Endodermal cell (in vitro differentiated cells): ENCODE measurements at regions not wholly inside any gene's neighbourhood (a gene's known extent, or its start where the extent isn't known, plus 50 kb on each side); places are given as distances from the start of the nearest gene placed in this dataset.

Experiments
- DNase-seq: peaks from one replicate; pipeline ENCODE4 v3.0.0-alpha.2; 2017
- H3K27ac ChIP-seq: 2 replicates; pipeline ENCODE4 v1.5.1; 2013; ENCODE audit warnings: mild to moderate bottlenecking, low read depth, low read length, moderate library complexity
- H3K27me3 ChIP-seq: 2 replicates; pipeline ENCODE4 v1.6.1; 2013; ENCODE audit warnings: mild to moderate bottlenecking, low read length, moderate library complexity; ENCODE audit not compliant: insufficient read depth, control insufficient read depth, poor library complexity, severe bottlenecking
- H3K36me3 ChIP-seq: 2 replicates; pipeline ENCODE4 v1.7.0; 2013; ENCODE audit warnings: mild to moderate bottlenecking, low read length, moderate library complexity; ENCODE audit not compliant: control insufficient read depth, insufficient read depth
- H3K4me1 ChIP-seq: one replicate; pipeline ENCODE4 v1.7.0; 2013; ENCODE audit warnings: low read length; ENCODE audit not compliant: control insufficient read depth, insufficient read depth
- H3K4me3 ChIP-seq: 2 replicates; pipeline ENCODE4 v1.5.1; 2013; ENCODE audit warnings: mild to moderate bottlenecking, low read length, moderate library complexity
- H3K9ac ChIP-seq: 2 replicates; pipeline ENCODE4 v1.6.1; 2013; ENCODE audit warnings: mild to moderate bottlenecking, low read length, moderate library complexity; ENCODE audit not compliant: poor library complexity, severe bottlenecking; ENCODE audit errors: extremely low read depth
- H3K9me3 ChIP-seq: 2 replicates; pipeline ENCODE4 v1.6.1; 2013; ENCODE audit warnings: mild to moderate bottlenecking, low read length, moderate library complexity; ENCODE audit not compliant: control insufficient read depth
- H3K27ac Mint-ChIP-seq: 2 replicates; pipeline ENCODE4 v1.8.0; 2020; ENCODE audit warnings: mixed read lengths
- H3K27me3 Mint-ChIP-seq: 2 replicates; pipeline ENCODE4 v1.8.0; 2021; ENCODE audit warnings: mild to moderate bottlenecking, mixed read lengths; ENCODE audit not compliant: insufficient read depth
- H3K36me3 Mint-ChIP-seq: 2 replicates; pipeline ENCODE4 v1.8.0; 2020; ENCODE audit warnings: low read depth, mixed read lengths
- H3K4me1 Mint-ChIP-seq: 2 replicates; pipeline ENCODE4 v1.8.0; 2020; ENCODE audit warnings: mixed read lengths
- H3K4me3 Mint-ChIP-seq: 2 replicates; pipeline ENCODE4 v1.8.0; 2020; ENCODE audit warnings: mild to moderate bottlenecking, moderate library complexity, mixed read lengths
- H3K9me3 Mint-ChIP-seq: 2 replicates; pipeline ENCODE4 v1.8.0; 2020; ENCODE audit warnings: mild to moderate bottlenecking, mixed read lengths
- WGBS, 2 experiments: methylation state at CpG; one replicate each; pipeline versions ENCODE4 v1.1.5 to v1.1.7; 2013; ENCODE audit warnings: missing lambda C conversion rate in 2 of 2, mixed read lengths in 1 of 2; ENCODE audit not compliant: insufficient coverage in 1 of 2, insufficient read length in 1 of 2; 5-methylcytosine and 5-hydroxymethylcytosine counted together
- TF ChIP-seq, protein P1 (sequence below): fragments of 200-600 bp; sonication (generic); conservative IDR thresholded peaks from 2 replicates; pipeline ENCODE4 v1.5.0; 2021; ENCODE audit warnings: antibody characterized with exemption, mild to moderate bottlenecking

DNA sequence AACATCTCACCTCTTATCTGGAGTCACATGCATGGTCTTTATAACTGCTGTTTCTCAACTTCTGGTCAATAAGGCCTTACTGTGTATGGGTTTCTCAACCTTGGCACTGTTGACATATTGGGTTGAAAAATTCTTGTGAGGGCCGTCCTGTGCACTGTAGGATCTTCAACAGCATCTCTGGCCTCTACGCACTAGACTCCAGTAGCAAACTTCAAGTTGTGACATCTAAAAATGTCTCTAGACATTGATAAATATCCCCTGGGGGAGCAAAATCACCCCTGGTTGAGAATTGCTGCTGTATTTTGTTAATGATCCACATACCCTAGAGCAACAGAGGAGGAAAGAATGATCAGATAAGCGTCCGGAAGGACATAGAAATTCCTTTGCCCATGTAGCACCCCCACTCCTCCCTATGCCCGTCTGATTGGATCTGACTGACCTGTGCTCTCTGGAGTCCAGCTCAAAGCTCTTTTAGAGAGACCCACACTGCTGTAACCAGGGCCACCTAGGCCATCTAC lies 423.5 kb upstream of the ZMIZ1 start:
- TF ChIP-seq, protein P1, sequence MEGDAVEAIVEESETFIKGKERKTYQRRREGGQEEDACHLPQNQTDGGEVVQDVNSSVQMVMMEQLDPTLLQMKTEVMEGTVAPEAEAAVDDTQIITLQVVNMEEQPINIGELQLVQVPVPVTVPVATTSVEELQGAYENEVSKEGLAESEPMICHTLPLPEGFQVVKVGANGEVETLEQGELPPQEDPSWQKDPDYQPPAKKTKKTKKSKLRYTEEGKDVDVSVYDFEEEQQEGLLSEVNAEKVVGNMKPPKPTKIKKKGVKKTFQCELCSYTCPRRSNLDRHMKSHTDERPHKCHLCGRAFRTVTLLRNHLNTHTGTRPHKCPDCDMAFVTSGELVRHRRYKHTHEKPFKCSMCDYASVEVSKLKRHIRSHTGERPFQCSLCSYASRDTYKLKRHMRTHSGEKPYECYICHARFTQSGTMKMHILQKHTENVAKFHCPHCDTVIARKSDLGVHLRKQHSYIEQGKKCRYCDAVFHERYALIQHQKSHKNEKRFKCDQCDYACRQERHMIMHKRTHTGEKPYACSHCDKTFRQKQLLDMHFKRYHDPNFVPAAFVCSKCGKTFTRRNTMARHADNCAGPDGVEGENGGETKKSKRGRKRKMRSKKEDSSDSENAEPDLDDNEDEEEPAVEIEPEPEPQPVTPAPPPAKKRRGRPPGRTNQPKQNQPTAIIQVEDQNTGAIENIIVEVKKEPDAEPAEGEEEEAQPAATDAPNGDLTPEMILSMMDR = no peak
- Mint-ChIP-seq H3K4me3 (no peak overlapping the region), H3K27me3 (no peaks in the 10 kb centered on the region), H3K36me3 (no peaks in the 10 kb centered on the region), H3K9me3 (peaks cover 18% of the 10 kb centered on the region), H3K4me1 (peaks cover 5% of the 10 kb centered on the region), H3K27ac (no peak overlapping the region)
- no peaks in the 10 kb centered on the region for H3K27me3 ChIP-seq
- WGBS, 2 experiments = 89 to 90% methylated on average over 1 to 5 of the region's 5 CpGs
- no peak overlapping the region for H3K27ac ChIP-seq
- H3K4me1 ChIP-seq = no peaks in the 10 kb centered on the region
- no peaks in the 10 kb centered on the region for H3K36me3 ChIP-seq
- peaks cover 16% of the 10 kb centered on the region for H3K9me3 ChIP-seq
- H3K4me3 ChIP-seq = no peak overlapping the region
- no peak overlapping the region for H3K9ac ChIP-seq
- no peak for DNase-seq

DNA sequence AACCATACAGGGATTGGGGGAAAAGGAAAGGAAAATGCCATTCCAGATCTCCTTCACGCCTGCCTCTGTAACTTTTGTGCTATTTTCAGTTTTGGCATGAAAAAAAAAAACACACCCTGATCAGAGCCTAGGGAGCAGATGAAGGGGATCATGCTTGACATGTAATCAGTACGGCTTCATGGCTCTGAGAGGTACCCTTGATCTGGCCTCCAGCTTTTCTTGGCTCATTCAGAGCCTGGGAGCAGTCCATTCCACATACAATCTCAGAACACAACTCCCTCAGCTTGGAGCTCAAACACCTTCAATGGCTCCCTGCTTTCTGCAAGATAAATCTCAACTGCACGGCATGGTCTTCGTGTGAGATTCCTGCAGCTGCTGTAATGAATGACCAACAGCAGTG lies 422.8 kb upstream of the ZMIZ1 start:
- no peaks in the 10 kb centered on the region for H3K36me3 Mint-ChIP-seq
- H3K27me3 Mint-ChIP-seq = no peaks in the 10 kb centered on the region
- H3K9me3 Mint-ChIP-seq = peaks cover 18% of the 10 kb centered on the region
- no peak overlapping the region for H3K27ac ChIP-seq
- peaks cover 5% of the 10 kb centered on the region for H3K4me1 Mint-ChIP-seq
- WGBS, 2 experiments = 89 to 90% methylated on average over 3 to 4 of the region's 4 CpGs
- H3K4me3 Mint-ChIP-seq = no peak overlapping the region
- H3K27me3 ChIP-seq = no peaks in the 10 kb centered on the region
- no peak overlapping the region for H3K27ac Mint-ChIP-seq
- H3K9me3 ChIP-seq = peaks cover 16% of the 10 kb centered on the region
- H3K4me3 ChIP-seq = no peak overlapping the region
- H3K9ac ChIP-seq = no peak overlapping the region
- no peak for DNase-seq
- no peaks in the 10 kb centered on the region for H3K4me1 ChIP-seq
- TF ChIP-seq, protein P1 = no peak
- no peaks in the 10 kb centered on the region for H3K36me3 ChIP-seq

DNA sequence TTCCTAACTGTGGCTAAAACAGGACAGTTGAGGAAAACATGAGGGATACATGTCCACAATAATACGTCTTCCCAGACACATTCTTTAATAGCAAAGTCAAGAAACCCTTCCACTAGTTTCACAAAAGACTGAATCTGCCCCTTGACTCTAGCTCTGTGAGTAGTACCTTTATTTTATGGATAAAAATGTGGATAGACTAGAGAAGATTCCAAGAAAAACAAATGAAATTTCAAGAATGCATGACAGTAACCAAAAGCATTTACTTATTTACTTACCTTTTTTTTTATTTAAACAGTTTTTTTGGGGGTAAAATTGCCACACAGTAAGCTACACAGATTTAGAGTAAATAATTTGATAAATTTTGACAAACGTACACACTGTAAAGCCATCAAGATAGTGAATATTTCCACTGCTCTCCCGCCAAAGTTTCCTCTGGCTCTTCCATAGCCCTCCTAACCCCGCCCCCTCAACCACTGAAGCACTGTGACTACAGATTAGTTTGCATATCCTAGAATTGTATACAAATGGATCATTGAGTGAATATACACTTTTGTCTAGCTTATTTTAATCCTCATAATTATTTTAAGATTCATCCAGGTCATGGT lies 420.4 kb upstream of the ZMIZ1 start:
- H3K4me3 Mint-ChIP-seq = no peak overlapping the region
- WGBS, 2 experiments = 95 to 100% methylated on average over 2 to 4 of the region's 4 CpGs

More for the DNA sequence above, 420.4 kb upstream of the ZMIZ1 start:
- TF ChIP-seq, protein P1 = no peak
- H3K27ac ChIP-seq = no peak overlapping the region
- Mint-ChIP-seq H3K9me3 (peaks cover 15% of the 10 kb centered on the region), H3K36me3 (no peaks in the 10 kb centered on the region), H3K27me3 (peaks cover 2% of the 10 kb centered on the region), H3K4me1 (peaks cover 5% of the 10 kb centered on the region), H3K27ac (no peak overlapping the region)
- no peak for DNase-seq
- H3K36me3 ChIP-seq = no peaks in the 10 kb centered on the region
- no peak overlapping the region for H3K9ac ChIP-seq
- no peaks in the 10 kb centered on the region for H3K4me1 ChIP-seq
- peaks cover 16% of the 10 kb centered on the region for H3K9me3 ChIP-seq
- H3K4me3 ChIP-seq = no peak overlapping the region
- H3K27me3 ChIP-seq = no peaks in the 10 kb centered on the region
